ENCODE measurements at regions not wholly inside any gene's neighbourhood (a gene's known extent, or its start where the extent isn't known, plus 50 kb on each side); places are given as distances from the start of the nearest gene placed in this dataset.
"Not testable (repeated sequence)": the region's sequence is repeated elsewhere in the genome, so short reads cannot be mapped to it uniquely, and the experiment has no call there.

DNA sequence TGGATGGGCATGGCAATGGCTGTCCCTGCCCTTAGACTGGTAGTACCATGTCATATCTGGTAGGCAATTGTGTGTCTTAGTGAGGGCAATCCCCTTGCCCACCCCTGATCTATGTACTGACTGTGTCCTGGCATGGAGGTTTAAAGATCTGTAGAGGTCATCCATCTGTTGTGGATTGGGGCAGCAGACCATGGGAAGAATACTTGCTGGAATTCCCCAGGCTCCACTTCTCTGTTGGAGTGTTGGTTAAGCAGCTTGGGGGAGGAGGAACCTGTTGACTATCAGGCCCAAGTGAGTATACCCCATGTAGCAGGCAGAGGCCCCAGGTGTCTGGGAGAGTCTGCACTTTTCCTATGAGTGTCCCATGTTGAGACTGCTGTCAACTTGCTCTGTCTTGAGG, 246.7 kb upstream of the DIPK2B start:
- no peak overlapping the region for H3K4me3 ChIP-seq (ENCODE audit: low read depth, low read length)

DNA sequence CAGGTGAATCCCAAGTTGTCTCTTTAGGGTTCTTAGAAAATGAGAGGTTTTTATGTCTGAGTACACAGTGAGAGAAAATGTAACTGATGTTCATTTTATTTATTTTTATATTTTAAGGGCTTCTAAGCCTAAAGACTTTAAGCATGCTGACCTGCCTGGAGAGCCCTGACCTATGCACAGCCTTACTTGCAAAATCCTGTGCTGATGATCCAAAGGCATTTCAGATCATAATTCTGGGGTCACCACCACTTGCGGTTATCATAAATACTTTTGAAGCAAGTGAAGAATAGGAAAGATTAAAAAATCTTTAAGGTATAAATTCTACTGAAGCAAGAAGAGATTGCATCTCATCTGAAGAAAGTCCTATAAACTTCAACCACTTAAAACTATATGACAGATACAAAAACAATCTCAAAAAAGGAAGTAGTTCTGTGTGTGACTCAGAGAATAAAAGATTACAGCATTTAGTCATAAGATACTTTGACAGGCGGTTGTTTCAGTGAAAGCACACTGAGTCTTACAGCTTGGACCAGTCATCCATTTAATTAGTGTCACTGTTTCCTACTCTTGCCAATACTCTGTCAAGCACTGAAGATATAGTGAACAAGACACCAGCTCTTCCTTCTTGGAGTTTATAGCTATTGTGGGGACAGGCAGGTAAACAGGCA, 245.2 kb upstream of the DIPK2B start:
- no peak overlapping the region for H3K4me3 ChIP-seq (ENCODE audit: low read depth, low read length)

DNA sequence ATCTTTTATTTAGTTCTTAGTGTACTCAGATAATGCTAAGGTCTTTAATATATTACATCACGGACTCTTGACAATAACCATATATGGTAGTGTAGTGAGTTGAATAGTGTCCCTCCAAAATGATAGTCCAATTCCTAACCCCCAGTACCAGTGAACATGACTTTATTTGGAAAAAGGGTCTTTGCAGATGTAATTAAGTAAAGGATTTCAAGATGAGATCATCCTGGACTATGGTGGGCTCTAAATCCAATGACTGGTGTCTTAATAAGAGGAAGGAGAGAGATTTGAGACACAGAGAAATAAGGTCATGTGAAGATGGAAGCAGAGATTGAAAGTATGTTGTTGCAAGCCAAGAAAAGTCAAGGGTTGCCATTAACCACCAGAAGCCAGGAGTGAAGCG, 236.5 kb upstream of the DIPK2B start:
- H3K4me3 ChIP-seq (ENCODE audit: low read depth, low read length), result no peak overlapping the region

DNA sequence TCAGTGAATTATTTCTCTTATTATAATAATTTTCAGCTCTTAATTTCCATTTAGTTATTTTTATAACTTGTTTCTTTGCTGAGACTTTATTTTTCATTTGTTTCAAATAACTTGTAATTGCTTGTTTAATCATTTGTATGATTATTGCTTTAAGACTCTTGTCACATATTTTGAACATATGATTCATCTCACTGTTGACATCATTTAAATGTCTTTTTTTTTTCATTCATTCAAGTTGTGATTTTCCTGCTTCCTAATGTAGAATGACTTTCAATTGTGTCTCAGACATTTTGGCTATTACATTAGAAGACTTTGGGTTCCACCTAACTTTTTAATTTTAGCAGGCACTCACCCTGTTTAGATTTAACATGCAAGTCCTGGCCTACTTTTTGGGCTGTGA, 234.8 kb upstream of the DIPK2B start:
- H3K4me3 ChIP-seq (ENCODE audit: low read depth, low read length), result no peak overlapping the region

DNA sequence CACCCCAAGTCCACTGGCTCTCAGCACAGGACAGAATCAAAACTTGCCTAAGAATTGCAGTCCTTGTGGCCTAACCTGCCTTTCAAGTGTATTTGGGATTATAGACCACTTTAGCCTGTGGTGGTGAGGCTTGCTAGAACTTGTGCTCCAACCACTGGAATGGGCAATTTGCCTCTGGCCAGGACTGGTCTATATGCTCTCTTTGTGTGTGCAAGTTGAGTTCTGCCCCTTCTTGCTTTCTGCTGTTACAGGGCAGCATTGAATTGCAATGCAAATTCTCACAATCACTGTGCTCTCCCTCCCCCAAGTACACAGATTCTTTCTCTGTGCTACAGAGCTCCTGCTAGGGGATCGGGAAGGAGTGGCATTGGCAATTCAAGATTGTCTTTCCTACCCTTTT, 233.6 kb upstream of the DIPK2B start:
- H3K4me3 ChIP-seq (ENCODE audit: low read depth, low read length), result no peak overlapping the region

DNA sequence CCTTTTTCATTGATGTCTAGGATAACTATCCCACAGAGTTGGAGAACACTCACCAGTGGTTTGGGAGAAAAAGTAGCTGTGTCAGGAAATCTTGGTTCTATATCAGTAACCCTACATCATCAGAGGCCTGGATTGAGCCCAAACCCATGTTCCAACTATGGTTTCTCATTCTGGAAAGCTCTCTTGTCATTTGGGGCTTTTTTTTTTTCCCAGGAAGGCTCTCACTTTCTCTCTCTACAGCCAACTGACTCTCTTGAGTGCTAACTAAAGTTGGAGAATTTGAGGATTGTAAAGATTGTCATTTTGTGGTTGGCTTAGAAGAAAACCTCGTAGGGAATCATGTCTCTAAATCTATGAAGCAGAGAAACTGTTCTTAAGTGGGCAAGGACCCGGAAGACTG, 228.2 kb upstream of the DIPK2B start:
- H3K4me3 ChIP-seq (ENCODE audit: low read depth, low read length), result no peak overlapping the region

DNA sequence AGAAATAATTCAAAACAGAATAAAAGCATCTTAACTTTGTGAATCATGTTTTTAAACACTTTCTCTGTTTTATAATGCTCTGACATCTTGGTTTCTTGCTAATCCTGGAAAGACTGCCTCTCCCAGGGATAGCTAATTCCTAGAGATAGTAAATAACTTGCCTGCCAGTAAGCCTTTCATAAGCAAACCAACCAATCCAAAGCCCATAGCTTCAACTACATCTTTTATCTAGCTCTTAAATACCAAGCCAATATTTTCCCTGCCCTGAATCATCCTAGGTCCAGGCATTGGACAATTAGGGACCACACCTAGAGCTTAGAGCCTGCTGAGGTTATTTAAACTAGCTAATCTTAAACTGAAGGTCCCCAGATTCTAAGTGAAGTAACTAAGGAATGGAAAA, 223.7 kb upstream of the DIPK2B start:
- no peak overlapping the region for H3K4me3 ChIP-seq (ENCODE audit: low read depth, low read length)

DNA sequence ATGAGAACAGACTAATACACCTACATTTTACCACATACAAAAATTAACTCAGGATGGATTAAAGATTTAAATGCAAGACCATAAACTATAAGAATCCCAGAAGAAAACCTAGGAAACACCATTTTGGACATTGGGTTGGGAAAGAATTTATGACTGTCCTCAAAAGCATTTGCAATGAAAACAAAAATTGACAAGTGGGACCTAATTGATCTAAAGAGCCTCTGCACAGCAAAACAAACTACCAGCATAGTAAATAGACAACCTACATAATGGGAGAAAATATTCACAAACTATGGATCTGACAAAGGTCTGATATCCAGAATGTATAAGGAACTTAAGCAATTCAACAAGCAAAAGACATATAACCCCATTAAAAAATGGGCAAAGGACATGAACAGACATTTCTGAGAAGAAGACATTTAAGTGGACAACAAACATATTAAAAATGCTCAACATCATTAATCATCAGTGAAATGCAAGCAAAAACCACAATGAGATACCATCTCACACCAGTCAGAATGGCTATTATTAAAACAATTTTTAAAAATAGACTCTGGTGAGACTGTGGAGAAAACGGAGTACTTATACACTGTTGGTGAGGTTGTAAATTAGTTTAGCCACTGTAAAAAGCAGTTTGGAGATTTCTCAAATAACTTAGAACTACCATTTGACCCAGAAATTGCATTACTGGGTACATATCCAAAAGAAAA, 221.7 kb upstream of the DIPK2B start:
- H3K4me3 ChIP-seq (ENCODE audit: low read depth, low read length), result no peak overlapping the region

DNA sequence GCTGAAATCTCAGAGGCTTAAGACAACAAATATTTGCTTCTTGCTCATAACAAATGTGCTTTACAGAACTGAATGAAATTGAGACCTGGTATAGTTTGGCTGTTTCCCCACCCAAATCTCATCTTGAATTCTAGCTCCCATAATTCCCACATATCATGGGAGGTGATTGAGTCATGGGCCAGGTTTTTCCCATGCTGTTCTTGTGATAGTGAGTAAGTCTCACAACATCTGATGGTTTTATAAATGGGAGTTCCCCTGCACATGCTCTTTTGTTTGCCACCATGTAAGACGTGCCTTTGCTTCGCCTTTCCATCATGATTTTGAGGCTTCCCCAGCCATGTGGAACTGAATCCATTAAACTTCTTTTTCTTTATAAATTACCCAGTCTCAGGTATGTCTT, 221.1 kb upstream of the DIPK2B start:
- no peak overlapping the region for H3K4me3 ChIP-seq (ENCODE audit: low read depth, low read length)

DNA sequence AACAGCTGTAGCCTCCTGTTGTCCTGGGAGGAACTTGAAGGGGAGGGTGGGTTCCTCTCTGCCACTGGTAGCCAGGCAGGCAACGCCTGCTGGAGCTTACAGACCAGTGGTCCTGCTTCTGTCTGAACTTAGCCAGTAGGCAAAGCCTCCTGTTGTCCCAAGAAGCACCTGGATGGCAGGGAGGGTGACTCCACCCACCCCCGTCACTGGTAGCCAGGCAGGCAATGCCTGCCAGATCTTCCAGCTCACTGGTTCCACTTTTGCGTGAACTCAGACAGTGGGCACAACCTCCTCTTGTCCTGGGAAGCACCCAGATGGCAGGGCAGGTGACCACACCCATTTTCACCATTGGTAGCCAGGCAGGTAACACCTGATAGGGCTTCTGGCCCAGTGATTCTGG, 203.5 kb upstream of the DIPK2B start:
- no peak overlapping the region for H3K4me3 ChIP-seq (ENCODE audit: low read depth, low read length)

DNA sequence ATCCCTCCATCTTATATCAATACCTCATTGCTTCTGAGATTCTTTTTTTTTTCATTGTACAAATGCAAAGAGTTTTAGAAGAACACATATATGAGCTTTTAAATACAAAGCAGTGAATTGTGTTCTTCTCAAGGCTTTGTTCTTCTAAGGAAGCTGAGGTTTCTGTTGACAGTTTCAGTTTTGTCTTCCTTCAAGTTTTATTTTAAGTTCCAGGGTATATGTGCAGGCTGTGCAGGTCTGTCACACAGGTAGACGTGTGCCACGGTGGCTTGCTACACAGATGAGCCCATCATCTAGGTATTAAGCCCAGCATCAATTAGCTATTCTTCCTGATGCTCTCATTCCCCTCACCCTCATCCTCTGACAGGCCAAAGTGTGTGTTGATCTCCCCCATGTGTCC, 201.2 kb upstream of the DIPK2B start:
- H3K4me3 ChIP-seq (ENCODE audit: low read depth, low read length), result no peak overlapping the region

GRCh38 chrX:45400951-45401725, 200.5 kb upstream of the DIPK2B start:
- H3K4me3 ChIP-seq (ENCODE audit: low read depth, low read length), result not testable (repeated sequence)

GRCh38 chrX:45400027-45400779, 199.5 kb upstream of the DIPK2B start:
- H3K4me3 ChIP-seq (ENCODE audit: low read depth, low read length), result no peak overlapping the region

DNA sequence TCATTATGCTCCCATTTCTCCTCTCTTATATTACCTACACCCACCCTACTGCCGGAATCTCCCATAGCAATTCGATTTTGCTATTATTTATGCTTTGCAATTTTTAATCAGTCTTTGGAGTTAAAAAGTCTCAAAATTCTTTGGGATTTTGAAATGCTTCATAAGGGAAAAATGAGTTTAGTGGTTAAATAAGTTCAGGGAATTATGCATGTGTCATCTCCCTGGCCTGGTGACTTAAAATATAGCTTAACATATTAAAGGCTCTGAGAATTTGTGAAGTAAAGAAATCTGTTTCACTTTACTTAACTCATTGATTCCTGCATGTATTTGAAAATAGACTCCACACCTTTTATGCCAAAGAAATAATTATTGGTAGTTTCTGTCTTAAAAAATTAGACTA, 185.1 kb upstream of the DIPK2B start:
- no peak overlapping the region for H3K4me3 ChIP-seq (ENCODE audit: low read depth, low read length)

DNA sequence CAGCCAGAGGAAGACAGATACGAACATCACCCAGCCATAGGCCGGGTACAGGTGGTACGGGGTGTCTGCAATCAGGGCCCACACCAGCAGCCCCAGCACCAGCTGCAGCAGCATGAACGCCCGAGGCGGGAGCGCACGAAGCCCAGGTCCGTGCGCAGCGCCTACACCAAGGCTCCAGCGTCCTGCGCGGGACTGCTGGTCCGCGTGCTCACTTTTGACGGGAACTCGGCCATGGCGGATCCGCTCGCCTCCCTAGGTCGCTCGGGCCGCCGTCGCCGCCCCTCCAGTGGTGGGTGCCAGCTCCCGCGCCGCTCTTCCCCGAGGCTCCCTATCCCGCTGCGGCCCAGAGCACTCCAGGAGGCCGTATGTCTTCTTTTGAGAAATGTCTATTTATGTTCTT, 181.2 kb upstream of the DIPK2B start:
- H3K4me3 ChIP-seq (ENCODE audit: low read depth, low read length), result no peak overlapping the region

GRCh38 chrX:45381366-45381765, 180.7 kb upstream of the DIPK2B start:
- H3K4me3 ChIP-seq (ENCODE audit: low read depth, low read length), result no peak overlapping the region

DNA sequence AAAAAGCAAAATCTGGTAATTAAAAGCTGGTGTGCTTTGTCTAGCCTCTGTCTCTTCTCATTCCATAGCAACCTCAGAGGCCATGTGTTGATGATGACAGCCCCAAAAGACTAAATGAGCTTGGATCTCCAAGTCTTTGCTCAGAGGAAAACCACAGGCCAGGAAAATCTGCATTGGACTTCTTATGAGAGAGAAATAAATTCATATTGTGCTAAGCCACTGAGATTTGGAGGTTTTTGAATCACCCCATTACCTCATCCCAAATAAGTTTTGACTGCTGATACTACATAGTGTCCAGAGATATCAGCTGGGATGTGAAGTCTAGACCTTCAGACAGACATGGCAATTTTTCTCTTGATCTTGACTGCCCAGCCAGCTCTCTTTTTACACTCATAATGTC, 178.6 kb upstream of the DIPK2B start:
- H3K4me3 ChIP-seq (ENCODE audit: low read depth, low read length), result no peak overlapping the region

- no peak overlapping the region for H3K4me3 ChIP-seq (ENCODE audit: low read depth, low read length)
Observed at GRCh38 chrX:45372151-45372550, 171.5 kb upstream of the DIPK2B start.

DNA sequence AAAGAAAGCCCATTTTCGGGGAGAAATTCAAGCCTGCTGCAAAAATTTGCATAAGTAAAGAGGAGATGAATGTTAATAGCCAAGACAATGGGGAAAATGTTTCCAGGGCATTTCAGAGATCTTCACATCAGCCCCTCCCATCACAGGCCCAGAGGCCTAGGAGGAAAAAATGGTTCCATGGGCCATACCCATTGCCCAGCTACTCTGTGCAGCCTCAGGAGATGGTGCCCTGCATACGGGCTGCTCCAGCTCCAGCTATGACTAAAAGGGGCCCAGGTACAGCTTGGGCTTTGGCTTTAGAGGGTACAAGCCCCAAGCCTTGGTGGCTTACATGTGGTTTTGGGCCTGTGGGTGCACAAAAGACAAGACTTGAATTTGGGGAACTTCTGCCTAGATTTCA, 168.0 kb upstream of the DIPK2B start:
- no peak overlapping the region for H3K4me3 ChIP-seq (ENCODE audit: low read depth, low read length)

DNA sequence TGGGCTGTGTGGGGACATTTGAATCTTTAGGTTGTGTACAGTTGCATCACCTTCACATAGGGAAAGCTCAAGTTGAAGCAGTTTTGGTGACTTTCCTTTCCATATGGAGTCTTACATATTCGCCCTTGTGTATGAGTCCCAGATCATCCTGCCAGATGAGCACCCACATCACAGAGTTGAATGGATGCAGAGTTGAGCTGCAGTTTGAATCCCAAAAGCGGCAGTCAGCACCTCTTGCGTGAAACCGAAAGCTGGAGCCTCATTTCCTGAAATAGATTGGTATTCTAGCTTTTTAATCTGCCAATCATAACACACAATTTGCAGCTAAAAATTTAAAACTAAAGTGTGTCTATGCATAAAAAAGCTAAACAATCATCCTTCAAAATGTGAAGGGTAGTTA, 162.9 kb upstream of the DIPK2B start:
- H3K4me3 ChIP-seq (ENCODE audit: low read depth, low read length), result no peak overlapping the region

GRCh38 chrX:45360571-45360970, 159.9 kb upstream of the DIPK2B start:
- H3K4me3 ChIP-seq (ENCODE audit: low read depth, low read length), result no peak overlapping the region
